ENCODE measurements at regions not wholly inside any gene's neighbourhood (a gene's known extent, or its start where the extent isn't known, plus 50 kb on each side); places are given as distances from the start of the nearest gene placed in this dataset.

GRCh38 chr21:22046576-22046975, 1048.4 kb downstream of the NCAM2 start:
- DNase-seq (ENCODE audit: low read depth): no peak
- no peak overlapping the region for H3K4me3 ChIP-seq (ENCODE audit: control insufficient read depth, low read depth, low read length)
- TF ChIP-seq CTCF (IDR thresholded peaks at IDR 0.05; ENCODE audit: control insufficient read depth, insufficient read depth, low read depth, low read length, missing control alignments): no peak

GRCh38 chr21:22056904-22057303, 1058.7 kb downstream of the NCAM2 start:
- no peak for DNase-seq (ENCODE audit: low read depth)
- no peak for TF ChIP-seq CTCF (IDR thresholded peaks at IDR 0.05; ENCODE audit: control insufficient read depth, insufficient read depth, low read depth, low read length, missing control alignments)
- no peak overlapping the region for H3K4me3 ChIP-seq (ENCODE audit: control insufficient read depth, low read depth, low read length)

GRCh38 chr21:22062472-22063139, 1064.4 kb downstream of the NCAM2 start:
- DNase-seq (ENCODE audit: low read depth): no peak
- no peak for TF ChIP-seq CTCF (IDR thresholded peaks at IDR 0.05; ENCODE audit: control insufficient read depth, insufficient read depth, low read depth, low read length, missing control alignments)

GRCh38 chr21:22063140-22063539, 1064.9 kb downstream of the NCAM2 start:
- H3K4me3 ChIP-seq (ENCODE audit: control insufficient read depth, low read depth, low read length): no peak overlapping the region
- TF ChIP-seq CTCF (IDR thresholded peaks at IDR 0.05; ENCODE audit: control insufficient read depth, insufficient read depth, low read depth, low read length, missing control alignments): no peak
- no peak for DNase-seq (ENCODE audit: low read depth)

More at GRCh38 chr21:22062472-22063139, 1064.4 kb downstream of the NCAM2 start:
- H3K4me3 ChIP-seq (ENCODE audit: control insufficient read depth, low read depth, low read length): no peak overlapping the region

GRCh38 chr21:22076471-22076870, 1078.3 kb downstream of the NCAM2 start:
- no peak for TF ChIP-seq CTCF (IDR thresholded peaks at IDR 0.05; ENCODE audit: control insufficient read depth, insufficient read depth, low read depth, low read length, missing control alignments)
- H3K4me3 ChIP-seq (ENCODE audit: control insufficient read depth, low read depth, low read length): no peak overlapping the region
- no peak for DNase-seq (ENCODE audit: low read depth)

GRCh38 chr21:22083899-22084298, 1085.7 kb downstream of the NCAM2 start:
- no peak for TF ChIP-seq CTCF (IDR thresholded peaks at IDR 0.05; ENCODE audit: control insufficient read depth, insufficient read depth, low read depth, low read length, missing control alignments)
- DNase-seq (ENCODE audit: low read depth): no peak
- no peak overlapping the region for H3K4me3 ChIP-seq (ENCODE audit: control insufficient read depth, low read depth, low read length)
